GM18858 (cell line): ENCODE measurements at regions not wholly inside any gene's neighbourhood (a gene's known extent, or its start where the extent isn't known, plus 50 kb on each side); places are given as distances from the start of the nearest gene placed in this dataset.

ENCODE experiments used
- ATAC-seq: cut with Tn5 transposase; IDR thresholded peaks from one replicate; pipeline ENCODE4 v1.9.1; 2021; ENCODE audit not compliant: unreplicated experiment

DNA sequence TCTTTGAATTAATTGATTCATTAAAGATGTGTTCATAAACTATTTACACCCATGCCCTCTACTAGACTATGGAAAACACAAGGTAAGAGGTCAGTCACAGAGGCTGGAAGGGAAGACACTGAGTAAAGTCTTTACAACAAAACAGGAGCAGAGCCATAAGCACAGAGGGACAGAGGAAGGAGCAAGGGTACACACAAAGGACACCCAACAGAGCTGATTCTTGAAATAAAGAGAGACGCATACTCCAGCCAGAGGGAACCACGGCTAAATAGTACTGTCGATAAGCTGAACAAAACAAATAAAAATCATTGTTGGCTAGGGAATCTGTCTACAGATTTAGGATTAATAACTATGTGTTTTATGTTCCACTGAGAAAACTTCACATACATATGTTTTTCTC lies 289.2 kb downstream of the EFNB2 start:
- no peak for ATAC-seq

- ATAC-seq, result no peak
These were observed 292.4 kb downstream of the EFNB2 start for GRCh38 chr13:106243011-106243565.

- ATAC-seq, result no peak
These were observed 293.2 kb downstream of the EFNB2 start for GRCh38 chr13:106241974-106242953.

DNA sequence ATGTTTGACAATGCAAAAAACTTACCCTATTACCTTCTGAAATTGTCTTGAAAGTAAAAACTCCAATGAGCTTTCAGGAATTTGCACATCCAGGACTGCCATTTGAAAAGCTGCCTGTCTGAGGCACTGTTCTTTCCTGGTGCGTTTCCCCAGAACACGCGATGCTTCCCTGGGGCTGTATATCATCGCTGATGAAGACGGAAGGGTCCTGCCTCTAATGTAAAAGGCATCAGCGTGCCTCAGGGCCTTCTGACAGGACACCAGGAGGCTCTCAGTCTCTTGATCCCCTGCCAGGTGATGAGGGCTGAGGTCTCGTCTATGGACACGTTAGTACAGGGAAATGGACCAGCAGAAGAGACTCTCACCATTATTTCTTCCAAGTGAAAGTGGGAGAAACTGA lies 296.8 kb downstream of the EFNB2 start:
- no peak for ATAC-seq

- no peak for ATAC-seq
These were observed 300.8 kb downstream of the EFNB2 start for GRCh38 chr13:106234636-106235035.

DNA sequence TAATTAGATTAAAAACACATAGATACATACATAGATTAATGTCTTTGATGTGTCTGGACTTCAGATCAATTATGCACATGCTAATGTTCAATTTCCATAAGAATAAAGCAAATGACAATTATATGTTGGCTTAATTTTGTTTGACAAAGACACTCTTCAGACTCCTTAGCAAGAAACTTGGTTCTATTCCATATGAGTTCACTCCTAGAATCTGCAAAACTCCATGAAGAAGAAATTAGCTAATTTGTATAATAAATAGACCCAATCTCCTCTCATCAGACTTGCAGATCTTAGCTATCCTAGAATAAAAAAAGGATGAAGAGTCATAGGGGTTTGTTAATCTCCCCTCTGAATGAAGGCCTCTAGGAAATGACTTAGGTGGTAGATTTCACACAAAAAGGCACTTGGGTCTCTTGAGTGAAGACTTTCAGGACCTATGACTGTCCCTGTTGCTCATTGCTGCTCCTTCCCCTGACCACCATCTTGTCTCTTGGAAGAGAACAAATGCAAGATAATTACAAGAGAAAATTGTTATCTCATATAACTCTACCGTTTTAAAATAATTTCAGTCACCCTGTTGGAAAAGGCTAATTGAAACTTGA lies 302.2 kb downstream of the EFNB2 start:
- no peak for ATAC-seq

DNA sequence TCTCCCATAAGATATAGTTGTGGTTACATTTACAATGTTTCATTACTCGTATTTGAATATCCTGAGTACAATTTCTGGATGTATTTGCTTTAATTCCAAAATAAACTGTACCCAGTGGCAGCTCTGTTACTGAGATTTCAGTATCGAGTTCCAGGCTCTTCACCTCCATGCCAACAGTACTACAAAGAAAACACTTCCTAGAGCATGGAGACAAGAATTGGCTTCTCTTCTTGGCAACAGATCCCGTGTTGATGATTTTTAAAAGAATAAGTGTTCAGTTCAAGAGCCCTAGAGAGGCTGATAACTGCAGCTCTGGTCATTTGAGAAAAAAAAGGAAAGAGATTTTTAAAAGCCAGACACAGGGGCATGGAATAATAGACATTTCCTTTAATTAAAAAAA lies 302.8 kb downstream of the EFNB2 start:
- ATAC-seq, result no peak

GRCh38 chr13:106230450-106230849 lies 305.0 kb downstream of the EFNB2 start:
- no peak for ATAC-seq

GRCh38 chr13:106225126-106225525 lies 310.3 kb downstream of the EFNB2 start:
- ATAC-seq, result no peak

- no peak for ATAC-seq
These were observed 315.3 kb downstream of the EFNB2 start for GRCh38 chr13:106220211-106220610.

DNA sequence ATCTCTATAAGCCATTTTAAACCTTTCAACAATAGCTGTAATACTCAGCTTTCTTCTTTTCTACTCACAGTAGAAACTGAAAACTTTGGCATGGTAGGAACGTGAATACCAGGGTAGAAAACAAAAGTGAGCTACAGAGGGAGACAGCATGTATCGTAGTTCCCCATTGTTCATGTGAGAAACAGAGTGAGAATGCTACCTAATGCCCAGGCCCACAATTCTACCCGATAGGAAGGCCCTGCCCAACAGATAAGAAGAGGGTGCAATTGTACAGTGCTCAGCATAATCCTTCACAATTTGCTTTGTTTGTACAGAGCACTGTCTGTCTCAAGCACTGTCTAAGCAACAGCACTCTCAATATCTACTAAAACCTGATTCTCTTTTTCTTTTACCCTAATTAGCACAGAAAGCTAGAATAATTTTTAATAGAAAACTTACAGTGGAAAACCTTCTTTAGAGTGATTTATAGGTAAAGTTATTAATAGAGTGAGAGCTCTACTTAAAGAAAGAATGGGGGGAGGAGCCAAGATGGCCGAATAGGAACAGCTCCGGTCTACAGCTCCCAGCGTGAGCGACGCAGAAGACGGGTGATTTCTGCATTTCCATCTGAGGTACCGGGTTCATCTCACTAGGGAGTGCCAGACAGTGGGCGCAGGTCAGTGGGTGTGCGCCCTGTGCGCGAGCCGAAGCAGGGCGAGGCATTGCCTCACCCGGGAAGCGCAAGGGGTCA lies 322.3 kb downstream of the EFNB2 start:
- no peak for ATAC-seq

GRCh38 chr13:106212386-106213010 lies 323.0 kb downstream of the EFNB2 start:
- ATAC-seq, result no peak

DNA sequence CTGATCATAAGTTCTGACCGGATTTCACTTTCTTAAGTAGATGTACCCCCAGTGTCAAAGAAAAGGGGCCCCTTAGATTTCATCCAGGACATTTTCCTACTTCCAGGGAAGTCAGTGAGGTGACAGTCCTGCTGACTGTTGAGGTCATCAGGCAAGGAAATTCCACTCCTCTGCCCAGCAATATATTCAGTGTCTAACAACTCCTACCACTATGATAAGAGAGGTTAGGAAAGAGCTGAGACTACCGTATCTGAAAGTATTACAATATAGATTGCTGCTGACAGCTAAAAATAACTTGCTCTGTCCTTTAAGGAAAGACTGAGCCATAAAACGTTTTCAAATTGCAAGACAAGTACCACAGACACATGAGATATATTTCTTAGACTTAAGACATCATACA lies 325.1 kb downstream of the EFNB2 start:
- ATAC-seq, result no peak

- ATAC-seq, result no peak
These were observed 329.6 kb downstream of the EFNB2 start for GRCh38 chr13:106205871-106206270.

GRCh38 chr13:106197496-106197895 lies 338.0 kb downstream of the EFNB2 start:
- ATAC-seq, result no peak

- ATAC-seq, result no peak
These were observed 347.9 kb downstream of the EFNB2 start for GRCh38 chr13:106187501-106188095.

DNA sequence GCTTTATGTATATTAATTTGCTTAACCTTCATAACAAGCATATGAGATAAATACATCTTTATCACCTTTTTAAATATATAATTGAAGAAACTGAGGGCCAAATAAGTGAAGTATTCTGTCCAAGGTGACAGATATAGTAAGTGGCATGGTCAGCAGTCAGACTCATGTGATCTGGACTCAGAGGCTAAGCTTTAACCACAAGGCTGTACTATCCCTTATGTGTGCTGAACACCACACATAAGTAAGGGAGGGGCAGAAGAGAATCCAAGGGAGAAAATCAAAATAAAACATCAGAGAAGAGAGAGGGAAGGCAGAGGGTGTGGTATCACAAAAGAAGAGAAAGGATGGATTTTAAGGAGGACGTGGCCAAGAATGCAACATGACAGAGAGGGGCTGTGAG lies 348.4 kb downstream of the EFNB2 start:
- no peak for ATAC-seq

- ATAC-seq, result no peak
These were observed 349.0 kb downstream of the EFNB2 start for GRCh38 chr13:106186366-106187030.

- no peak for ATAC-seq
These were observed 350.7 kb downstream of the EFNB2 start for GRCh38 chr13:106184790-106185189.
